Tibial artery (tissue), 4 donors: ENCODE measurements at regions not wholly inside any gene's neighbourhood (a gene's known extent, or its start where the extent isn't known, plus 50 kb on each side); places are given as distances from the start of the nearest gene placed in this dataset.
A peak's percentile ranks its signal among the peaks of the same experiment; 100 is the strongest.

Source experiments
- DNase-seq, 2 donors: peaks; one replicate each; pipeline ENCODE4 v3.0.0-alpha.2; 2019
- H3K27ac ChIP-seq, 2 donors: fragments of 200-600 bp; sonication (generic) in 1 of 2; 1 replicate in 1 of 2; 2 replicates in 1 of 2; pipeline ENCODE4 v1.5.1; 2018 to 2019; ENCODE audit warnings: mild to moderate bottlenecking in 1 of 2
- H3K27me3 ChIP-seq, 2 donors: fragments of 200-600 bp; sonication (generic) in 1 of 2; one replicate each; pipeline versions ENCODE4 v1.5.1 to v1.6.0; 2016 to 2019
- H3K36me3 ChIP-seq, 3 donors: fragments of 200-600 bp; sonication (generic) in 2 of 3; one replicate each; pipeline ENCODE4 v1.5.1; 2016 to 2019; ENCODE audit warnings: mild to moderate bottlenecking in 2 of 3
- H3K4me1 ChIP-seq, 4 donors: fragments of 200-600 bp; sonication (generic) in 2 of 4; 1 replicate in 3 of 4; 2 replicates in 1 of 4; pipeline ENCODE4 v1.5.1; 2016 to 2019
- H3K4me3 ChIP-seq, 2 donors: fragments of 200-600 bp; sonication (generic) in 1 of 2; 1 replicate in 1 of 2; 2 replicates in 1 of 2; pipeline ENCODE4 v1.5.1; 2018 to 2019; ENCODE audit warnings: mild to moderate bottlenecking in 2 of 2
- H3K9me3 ChIP-seq, 3 donors: fragments of 200-600 bp; sonication (generic) in 1 of 3; one replicate each; pipeline ENCODE4 v1.5.1; 2016 to 2019
- CTCF ChIP-seq, 2 experiments: fragments of 200-600 bp in 1 of 2; fragments of 450-650 bp in 1 of 2; IDR thresholded peaks; one replicate each; pipeline ENCODE4 v1.5.1; 2017 to 2019; ENCODE audit warnings: antibody characterized with exemption in 2 of 2, mild to moderate bottlenecking in 1 of 2, moderate library complexity in 1 of 2
- intact Hi-C: fragments of 100-400 bp; cut with DNase I; formaldehyde crosslinking; loops from one replicate; pipeline ENCODE4 v1.15.0; 2023; ENCODE audit warnings: low total_unique reads

- Histone ChIP-seq H3K27me3 (no peaks in the 10 kb centered on the region), H3K27ac (no peak overlapping the region), H3K9me3 (no peaks in the 10 kb centered on the region), H3K36me3 (no peaks in the 10 kb centered on the region), H3K4me1 (no peaks in the 10 kb centered on the region), H3K4me3 (no peak overlapping the region)
- DNase-seq: no peak
- TF ChIP-seq CTCF (IDR thresholded peaks at IDR 0.05): no peak
- intact Hi-C loops: no loop called here
Measured at GRCh38 chr3:94314218-94314883, 251.5 kb downstream of the NSUN3 start.

- Histone ChIP-seq H3K36me3 (no peaks in the 10 kb centered on the region), H3K4me3 (no peak overlapping the region), H3K4me1 (no peaks in the 10 kb centered on the region), H3K27me3 (no peaks in the 10 kb centered on the region), H3K27ac (no peak overlapping the region), H3K9me3 (no peaks in the 10 kb centered on the region)
- TF ChIP-seq CTCF (IDR thresholded peaks at IDR 0.05): no peak
- no peak for DNase-seq
- intact Hi-C loops: no loop called here
Measured at GRCh38 chr3:94317017-94317416, 254.2 kb downstream of the NSUN3 start.

GRCh38 chr3:94323596-94323995 lies 260.7 kb downstream of the NSUN3 start:
- TF ChIP-seq CTCF (IDR thresholded peaks at IDR 0.05): no peak
- Histone ChIP-seq H3K27ac (no peak overlapping the region), H3K27me3 (no peaks in the 10 kb centered on the region), H3K9me3 (no peaks in the 10 kb centered on the region), H3K36me3 (no peaks in the 10 kb centered on the region), H3K4me3 (no peak overlapping the region), H3K4me1 (no peaks in the 10 kb centered on the region)
- intact Hi-C loops: no loop called here
- DNase-seq: no peak

GRCh38 chr3:94331831-94332230 lies 269.0 kb downstream of the NSUN3 start:
- DNase-seq: no peak
- no peaks in the 10 kb centered on the region for H3K4me1 ChIP-seq
- H3K4me3 ChIP-seq: no peak overlapping the region
- no peak for TF ChIP-seq CTCF (IDR thresholded peaks at IDR 0.05)
- H3K27ac ChIP-seq: no peak overlapping the region
- intact Hi-C loops: no loop called here
- no peaks in the 10 kb centered on the region for H3K9me3 ChIP-seq
- no peaks in the 10 kb centered on the region for H3K36me3 ChIP-seq
- no peaks in the 10 kb centered on the region for H3K27me3 ChIP-seq

GRCh38 chr3:94336046-94336753 lies 273.3 kb downstream of the NSUN3 start:
- no peak for DNase-seq
- Histone ChIP-seq H3K9me3 (no peaks in the 10 kb centered on the region), H3K27me3 (no peaks in the 10 kb centered on the region), H3K4me1 (no peaks in the 10 kb centered on the region), H3K4me3 (no peak overlapping the region), H3K27ac (no peak overlapping the region), H3K36me3 (no peaks in the 10 kb centered on the region)
- intact Hi-C loops: no loop called here
- TF ChIP-seq CTCF (IDR thresholded peaks at IDR 0.05): peak; percentile 34 to 42
